OCI-LY7 (cell line): ENCODE measurements at regions not wholly inside any gene's neighbourhood (a gene's known extent, or its start where the extent isn't known, plus 50 kb on each side); places are given as distances from the start of the nearest gene placed in this dataset.

Source experiments
- BruUV-seq: library from RNA; stranded (reverse); fragments of 400-500 nt; replicated peaks from 2 replicates; lab custom pipeline; 2021; lab: Mats Ljungman, UMichigan
- CTCF ChIA-PET: fragments of 300-600 bp; sonication (Branson Sonifier 250); formaldehyde crosslinking; loops from one replicate; lab custom pipeline; 2022; ENCODE audit warnings: antibody characterized with exemption; ENCODE audit not compliant: unreplicated experiment; lab: Charles Lee
- POLR2A ChIA-PET: fragments of 300-600 bp; sonication (Branson Sonifier 250); formaldehyde crosslinking; loops from one replicate; lab custom pipeline; 2022; ENCODE audit warnings: antibody characterized with exemption; lab: Charles Lee
- DNase-seq: peaks from one replicate; pipeline ENCODE4 v3.0.0-alpha.2; 2015; ENCODE audit warnings: low spot score
- H2AFZ ChIP-seq: fragments of 200-600 bp; sonication (generic), shearing (Covaris generic); 2 replicates; pipeline ENCODE4 v1.6.1; 2014; ENCODE audit warnings: mild to moderate bottlenecking, antibody characterized with exemption, low read length, moderate library complexity
- H3K27ac ChIP-seq: fragments of 200-600 bp; sonication (generic); 2 replicates; pipeline ENCODE4 v1.5.1; 2014; ENCODE audit warnings: mixed run types, low read depth, mild to moderate bottlenecking, moderate library complexity, low read length, inconsistent platforms; ENCODE audit not compliant: poor library complexity, severe bottlenecking
- H3K36me3 ChIP-seq: fragments of 200-600 bp; sonication (generic); 2 replicates; pipeline ENCODE4 v1.6.1; 2014; ENCODE audit warnings: mild to moderate bottlenecking, antibody characterized with exemption, low read length, moderate library complexity, mixed read lengths; ENCODE audit not compliant: insufficient read depth
- H3K4me1 ChIP-seq: fragments of 200-600 bp; sonication (generic); 2 replicates; pipeline ENCODE4 v1.5.1; 2014; ENCODE audit warnings: mild to moderate bottlenecking, low read length; ENCODE audit not compliant: insufficient read depth, poor library complexity, severe bottlenecking
- H3K4me2 ChIP-seq: fragments of 200-600 bp; sonication (generic); 2 replicates; pipeline ENCODE4 v1.6.1; 2014; ENCODE audit warnings: mild to moderate bottlenecking, low read length
- H3K4me3 ChIP-seq: fragments of 200-600 bp; sonication (generic); 2 replicates; pipeline ENCODE4 v1.5.1; 2014; ENCODE audit warnings: mild to moderate bottlenecking, low read depth, low read length; ENCODE audit not compliant: poor library complexity, severe bottlenecking
- H3K79me2 ChIP-seq: fragments of 200-600 bp; sonication (generic); 2 replicates; pipeline ENCODE4 v1.6.1; 2016; ENCODE audit warnings: low read depth, mild to moderate bottlenecking, low read length, moderate library complexity, mixed read lengths; ENCODE audit not compliant: insufficient read depth
- H3K9me2 ChIP-seq: fragments of 200-600 bp; sonication (generic); 2 replicates; pipeline ENCODE4 v1.6.1; 2016; ENCODE audit warnings: mild to moderate bottlenecking, low read length, mixed read lengths; ENCODE audit not compliant: insufficient read depth
- H3K9me3 ChIP-seq: fragments of 200-600 bp; sonication (generic); 2 replicates; pipeline ENCODE4 v1.6.1; 2014; ENCODE audit warnings: mild to moderate bottlenecking, mixed run types, low read length, mixed read lengths
- H4K20me1 ChIP-seq: fragments of 200-600 bp; sonication (generic); 2 replicates; pipeline ENCODE4 v1.6.1; 2014; ENCODE audit warnings: mild to moderate bottlenecking, antibody characterized with exemption, low read length, moderate library complexity, mixed read lengths; ENCODE audit not compliant: insufficient read depth
- CTCF ChIP-seq: fragments of 200-600 bp; sonication (generic); conservative IDR thresholded peaks from 2 replicates; pipeline ENCODE4 v1.5.1; 2014; ENCODE audit warnings: mild to moderate bottlenecking, antibody characterized with exemption, low read length, moderate library complexity, mixed read lengths
- EZH2phosphoT487 ChIP-seq: fragments of 200-600 bp; sonication (generic); IDR thresholded peaks from 2 replicates; pipeline ENCODE4 v1.6.1; 2018; ENCODE audit warnings: low read depth, borderline replicate concordance, mild to moderate bottlenecking, mixed run types, antibody characterized with exemption, low read length, moderate library complexity, mixed read lengths
- intact Hi-C: fragments of 100-400 bp; cut with micrococcal nuclease; formaldehyde crosslinking; loops from one replicate; pipeline ENCODE4 v1.10.0; 2022; ENCODE audit not compliant: unreplicated experiment

- H4K20me1 ChIP-seq, result no peaks in the 10 kb centered on the region
- no peaks in the 10 kb centered on the region for H3K36me3 ChIP-seq
- TF ChIP-seq EZH2phosphoT487, result no peak
- H3K9me3 ChIP-seq, result no peaks in the 10 kb centered on the region
- no peaks in the 10 kb centered on the region for H3K9me2 ChIP-seq
- ChIA-PET CTCF (no interaction called here), POLR2A (interaction anchor here (0.6 to 1.0 kb wide), 2 partner anchors 13 to 18 kb away, joined by 3 to 5 read pairs; no protein-coding TSS in a partner anchor)
- no TSS peak for BruUV-seq
- H3K4me1 ChIP-seq, result no peaks in the 10 kb centered on the region
- H2AFZ ChIP-seq, result no peak overlapping the region
- no peak overlapping the region for H3K27ac ChIP-seq
- intact Hi-C loops, result no loop called here
- no peak overlapping the region for H3K4me2 ChIP-seq
- no peak for DNase-seq
- no peak overlapping the region for H3K4me3 ChIP-seq
- H3K79me2 ChIP-seq, result no peaks in the 10 kb centered on the region
Observed at GRCh38 chr14:65943150-65943549, 530.6 kb downstream of the FUT8 start.

- Histone ChIP-seq H3K27ac (no peak overlapping the region), H2AFZ (no peak overlapping the region), H3K9me3 (no peaks in the 10 kb centered on the region), H3K36me3 (no peaks in the 10 kb centered on the region), H3K4me1 (no peaks in the 10 kb centered on the region), H4K20me1 (no peaks in the 10 kb centered on the region), H3K4me2 (no peak overlapping the region), H3K79me2 (no peaks in the 10 kb centered on the region), H3K4me3 (no peak overlapping the region), H3K9me2 (no peaks in the 10 kb centered on the region)
- no TSS peak for BruUV-seq
- intact Hi-C loops, result no loop called here
- DNase-seq, result no peak
- TF ChIP-seq EZH2phosphoT487 (no peak), CTCF (no peak)
- ChIA-PET POLR2A (no interaction called here), CTCF (no interaction called here)
Observed at GRCh38 chr14:65943916-65944410, 531.4 kb downstream of the FUT8 start.

GRCh38 chr14:65945327-65945726 is 532.8 kb downstream of the FUT8 start:
- H2AFZ ChIP-seq, result no peak overlapping the region
- BruUV-seq, result no TSS peak
- H3K4me1 ChIP-seq, result no peaks in the 10 kb centered on the region
- POLR2A ChIA-PET, result no interaction called here
- H3K79me2 ChIP-seq, result no peaks in the 10 kb centered on the region
- TF ChIP-seq CTCF (no peak), EZH2phosphoT487 (no peak)
- no peaks in the 10 kb centered on the region for H3K9me2 ChIP-seq
- H3K4me2 ChIP-seq, result no peak overlapping the region
- no peak overlapping the region for H3K4me3 ChIP-seq
- H3K27ac ChIP-seq, result no peak overlapping the region
- no peak for DNase-seq
- intact Hi-C loops, result no loop called here
- no peaks in the 10 kb centered on the region for H4K20me1 ChIP-seq
- H3K9me3 ChIP-seq, result no peaks in the 10 kb centered on the region
- CTCF ChIA-PET, result no interaction called here
- no peaks in the 10 kb centered on the region for H3K36me3 ChIP-seq
